Lower lobe of right lung (tissue), 2 donors: ENCODE measurements at regions not wholly inside any gene's neighbourhood (a gene's known extent, or its start where the extent isn't known, plus 50 kb on each side); places are given as distances from the start of the nearest gene placed in this dataset.

ENCODE experiments used
- ATAC-seq, 2 donors: fragments of 200-7000 bp; cut with Tn5 transposase; one replicate each; pipeline ENCODE4 v1.9.1; 2020 to 2022; ENCODE audit warnings: mild to moderate bottlenecking in 2 of 2, moderate library complexity in 2 of 2
- DNase-seq: peaks from one replicate; pipeline ENCODE4 v3.0.0-alpha.2; 2020
- H3K27ac ChIP-seq: fragments of 200-600 bp; one replicate; pipeline ENCODE4 v1.8.0; 2022
- H3K27me3 ChIP-seq: fragments of 200-600 bp; one replicate; pipeline ENCODE4 v1.8.0; 2022; ENCODE audit warnings: low read depth
- H3K36me3 ChIP-seq: fragments of 200-600 bp; one replicate; pipeline ENCODE4 v1.8.0; 2022; ENCODE audit warnings: mild to moderate bottlenecking
- H3K4me1 ChIP-seq: fragments of 200-600 bp; one replicate; pipeline ENCODE4 v1.8.0; 2022
- H3K4me3 ChIP-seq: fragments of 200-600 bp; one replicate; pipeline ENCODE4 v1.8.0; 2022; ENCODE audit warnings: mild to moderate bottlenecking
- H3K9me3 ChIP-seq: fragments of 200-600 bp; one replicate; pipeline ENCODE4 v1.8.0; 2022
- CTCF ChIP-seq: fragments of 200-600 bp; IDR thresholded peaks from one replicate; pipeline ENCODE4 v1.8.0; 2022; ENCODE audit warnings: antibody characterized with exemption, mild to moderate bottlenecking
- intact Hi-C: fragments of 100-400 bp; cut with DNase I; formaldehyde crosslinking; loops from one replicate; pipeline ENCODE4 v1.11.0; 2022
- donor health status: DM: no; HTN: yes; CAD: no; lungs with severe emphysema.

GRCh38 chrX:125004799-125005198, 314.9 kb upstream of the TEX13C start:
- no peak overlapping the region for H3K4me3 ChIP-seq
- ATAC-seq, result no peak
- intact Hi-C loops, result no loop called here

GRCh38 chrX:125005863-125006262, 313.8 kb upstream of the TEX13C start:
- no peaks in the 10 kb centered on the region for H3K27me3 ChIP-seq
- H3K9me3 ChIP-seq, result no peaks in the 10 kb centered on the region
- ATAC-seq (no peak), DNase-seq (no peak)
- intact Hi-C loops, result no loop called here
- H3K27ac ChIP-seq, result no peak overlapping the region
- no peak overlapping the region for H3K4me3 ChIP-seq
- TF ChIP-seq CTCF, result no peak
- H3K4me1 ChIP-seq, result no peaks in the 10 kb centered on the region
- H3K36me3 ChIP-seq, result no peaks in the 10 kb centered on the region

More at GRCh38 chrX:125004799-125005198, 314.9 kb upstream of the TEX13C start:
- Histone ChIP-seq H3K27ac (no peak overlapping the region), H3K36me3 (no peaks in the 10 kb centered on the region), H3K4me1 (no peaks in the 10 kb centered on the region), H3K9me3 (no peaks in the 10 kb centered on the region), H3K27me3 (no peaks in the 10 kb centered on the region)
- DNase-seq, result no peak
- TF ChIP-seq CTCF, result no peak

GRCh38 chrX:125006704-125007103, 313.0 kb upstream of the TEX13C start:
- no peaks in the 10 kb centered on the region for H3K4me1 ChIP-seq
- H3K36me3 ChIP-seq, result no peaks in the 10 kb centered on the region
- DNase-seq, result no peak
- no peak overlapping the region for H3K4me3 ChIP-seq
- H3K9me3 ChIP-seq, result no peaks in the 10 kb centered on the region
- intact Hi-C loops, result no loop called here
- no peak overlapping the region for H3K27ac ChIP-seq
- H3K27me3 ChIP-seq, result no peaks in the 10 kb centered on the region
- no peak for ATAC-seq
- no peak for TF ChIP-seq CTCF

GRCh38 chrX:125012585-125012984, 307.1 kb upstream of the TEX13C start:
- no peaks in the 10 kb centered on the region for H3K27me3 ChIP-seq
- no peaks in the 10 kb centered on the region for H3K9me3 ChIP-seq
- no peaks in the 10 kb centered on the region for H3K4me1 ChIP-seq
- no peak overlapping the region for H3K4me3 ChIP-seq
- ATAC-seq, result no peak
- intact Hi-C loops, result no loop called here
- no peak for DNase-seq
- H3K36me3 ChIP-seq, result no peaks in the 10 kb centered on the region
- H3K27ac ChIP-seq, result no peak overlapping the region
- TF ChIP-seq CTCF, result no peak

- no peaks in the 10 kb centered on the region for H3K4me1 ChIP-seq
- H3K36me3 ChIP-seq, result no peaks in the 10 kb centered on the region
- intact Hi-C loops, result no loop called here
- H3K4me3 ChIP-seq, result no peak overlapping the region
- ATAC-seq (no peak), DNase-seq (no peak)
- H3K27me3 ChIP-seq, result no peaks in the 10 kb centered on the region
- no peak for TF ChIP-seq CTCF
- no peak overlapping the region for H3K27ac ChIP-seq
- H3K9me3 ChIP-seq, result no peaks in the 10 kb centered on the region
These were observed 290.5 kb upstream of the TEX13C start for GRCh38 chrX:125029131-125029530.
